HCT116 (cell line): ENCODE measurements at regions not wholly inside any gene's neighbourhood (a gene's known extent, or its start where the extent isn't known, plus 50 kb on each side); places are given as distances from the start of the nearest gene placed in this dataset.

ENCODE experiments used
- ATAC-seq: fragments of 200-7000 bp; cut with Tn5 transposase; 2 replicates; pipeline ENCODE4 v1.9.1; 2020; ENCODE audit warnings: mild to moderate bottlenecking, moderate library complexity
- BruUV-seq: library from RNA; stranded (reverse); fragments of 400-500 nt; replicated peaks from 2 replicates; lab custom pipeline; 2021; lab: Mats Ljungman, UMichigan
- CTCF ChIA-PET: fragments of 300-600 bp; sonication (Branson Sonifier 250); formaldehyde crosslinking; loops from one replicate; lab custom pipeline; 2021; ENCODE audit warnings: antibody characterized with exemption; lab: Charles Lee
- POLR2A ChIA-PET: fragments of 300-600, 350-600 bp; sonication (Branson Sonifier 250); formaldehyde crosslinking; loops from one replicate; lab custom pipeline; 2021; ENCODE audit warnings: antibody characterized with exemption; lab: Charles Lee
- RAD21 ChIA-PET, 2 experiments: fragments of 300-600 bp; sonication (Branson Sonifier 250); formaldehyde crosslinking; loops; one replicate each; lab custom pipeline; 2023; ENCODE audit warnings: low total read pairs in 2 of 2; ENCODE audit not compliant: uncharacterized antibody in 2 of 2, unreplicated experiment in 2 of 2, low non-redundant PET in 1 of 2; lab: Charles Lee
- DNase-seq: peaks from one replicate; pipeline ENCODE4 v3.0.0-alpha.2; 2010; ENCODE audit warnings: low read depth, low spot score
- H2AFZ ChIP-seq: fragments of 200-600 bp; shearing (Covaris generic), sonication (generic); 2 replicates; pipeline ENCODE4 v1.6.1; 2017; ENCODE audit warnings: low read depth, mixed run types, mixed read lengths, antibody characterized with exemption, low read length; ENCODE audit not compliant: poor library complexity, severe bottlenecking
- H3K27ac ChIP-seq: 2 replicates; pipeline ENCODE4 v1.5.1; 2012; ENCODE audit warnings: low read depth, low read length
- H3K27me3 ChIP-seq: fragments of 200-600 bp; sonication (generic); 2 replicates; pipeline ENCODE4 v1.6.1; 2016; ENCODE audit warnings: mixed run types, low read length, mixed read lengths; ENCODE audit not compliant: insufficient read depth
- H3K36me3 ChIP-seq, 2 experiments: fragments of 200-500 bp in 1 of 2; fragments of 200-600 bp in 1 of 2; sonication (Bioruptor generic) in 1 of 2; sonication (generic) in 1 of 2; 2 replicates each; pipeline versions ENCODE4 v1.5.1 to v1.6.1; 2014 to 2016; ENCODE audit warnings: low read length in 2 of 2, inconsistent platforms in 1 of 2, mixed read lengths in 1 of 2, mixed run types in 1 of 2; ENCODE audit not compliant: insufficient read depth in 2 of 2, control insufficient read depth in 1 of 2
- H3K4me1 ChIP-seq, 2 experiments: fragments of 200-600 bp in 1 of 2; sonication (generic) in 1 of 2; 2 replicates each; pipeline versions ENCODE4 v1.5.1 to v1.6.1; 2012 to 2017; ENCODE audit warnings: low read length in 2 of 2, inconsistent platforms in 1 of 2, mild to moderate bottlenecking in 1 of 2, mixed read lengths in 1 of 2, mixed run types in 1 of 2, moderate library complexity in 1 of 2; ENCODE audit not compliant: insufficient read depth in 2 of 2, control insufficient read depth in 1 of 2
- H3K4me2 ChIP-seq: fragments of 200-600 bp; sonication (generic); 2 replicates; pipeline ENCODE4 v1.6.1; 2017; ENCODE audit warnings: mixed run types, low read length, mixed read lengths
- H3K4me3 ChIP-seq, 2 experiments: fragments of 200-600 bp in 1 of 2; sonication (generic) in 1 of 2; replicated peaks in 1 of 2; 2 replicates each; pipeline ENCODE4 v1.5.1; 2011 to 2016; ENCODE audit warnings: low read length in 2 of 2, control low read depth in 1 of 2, low read depth in 1 of 2, mild to moderate bottlenecking in 1 of 2, mixed read lengths in 1 of 2, mixed run types in 1 of 2
- H3K79me2 ChIP-seq: fragments of 200-600 bp; sonication (generic); 2 replicates; pipeline ENCODE4 v1.6.1; 2017; ENCODE audit warnings: mild to moderate bottlenecking, mixed run types, low read length, moderate library complexity, mixed read lengths; ENCODE audit not compliant: insufficient read depth
- H3K9ac ChIP-seq: fragments of 200-600 bp; sonication (generic); 2 replicates; pipeline ENCODE4 v1.6.1; 2016; ENCODE audit warnings: low read length, mixed read lengths
- H3K9me2 ChIP-seq: fragments of 200-600 bp; sonication (generic), shearing (Covaris generic); 2 replicates; pipeline ENCODE4 v1.6.1; 2017; ENCODE audit warnings: mixed run types, mild to moderate bottlenecking, moderate library complexity; ENCODE audit not compliant: insufficient read depth
- H3K9me3 ChIP-seq, 2 experiments: fragments of 200-500 bp in 1 of 2; fragments of 200-600 bp in 1 of 2; sonication (Bioruptor generic) in 1 of 2; sonication (generic) in 1 of 2; 2 replicates each; pipeline ENCODE4 v1.6.1; 2014 to 2017; ENCODE audit warnings: low read length in 2 of 2, mixed read lengths in 2 of 2, inconsistent platforms in 1 of 2, low read depth in 1 of 2, mild to moderate bottlenecking in 1 of 2, mixed run types in 1 of 2, moderate library complexity in 1 of 2; ENCODE audit not compliant: control insufficient read depth in 1 of 2, insufficient read depth in 1 of 2
- H4K20me1 ChIP-seq: fragments of 200-600 bp; sonication (generic), shearing (Covaris generic); 2 replicates; pipeline ENCODE4 v1.6.1; 2017; ENCODE audit warnings: mixed run types, mild to moderate bottlenecking, moderate library complexity; ENCODE audit not compliant: insufficient read depth
- CEBPB ChIP-seq: IDR thresholded peaks from 2 replicates; pipeline ENCODE4 v1.6.1; 2012; ENCODE audit warnings: low read depth
- EGR1 ChIP-seq: IDR thresholded peaks from 2 replicates; pipeline ENCODE4 v1.6.1; 2012; ENCODE audit warnings: low read depth
- ELF1 ChIP-seq: IDR thresholded peaks from 2 replicates; pipeline ENCODE4 v1.6.1; 2012; ENCODE audit warnings: low read depth, borderline replicate concordance
- EZH2phosphoT487 ChIP-seq: fragments of 200-600 bp; IDR thresholded peaks from 2 replicates; pipeline ENCODE4 v1.6.1; 2018; ENCODE audit warnings: antibody characterized with exemption, borderline replicate concordance
- FOSL1 ChIP-seq: IDR thresholded peaks from 2 replicates; pipeline ENCODE4 v1.6.1; 2012; ENCODE audit warnings: low read depth
- JUND ChIP-seq: IDR thresholded peaks from 2 replicates; pipeline ENCODE4 v1.6.1; 2012
- MAX ChIP-seq: IDR thresholded peaks from 2 replicates; pipeline ENCODE4 v1.6.1; 2012
- POLR2A ChIP-seq: IDR thresholded peaks from 2 replicates; pipeline ENCODE4 v1.7.0; 2011; ENCODE audit warnings: borderline replicate concordance; ENCODE audit not compliant: insufficient read depth, insufficient read length; ENCODE audit errors: extremely low read depth
- POLR2AphosphoS5 ChIP-seq: IDR thresholded peaks from 2 replicates; pipeline ENCODE4 v1.6.1; 2011; ENCODE audit warnings: mild to moderate bottlenecking, low read depth, low read length, moderate library complexity
- RAD21 ChIP-seq: IDR thresholded peaks from 2 replicates; pipeline ENCODE4 v1.6.1; 2012; ENCODE audit warnings: low read depth, mild to moderate bottlenecking
- SIN3A ChIP-seq: IDR thresholded peaks from 2 replicates; pipeline ENCODE4 v1.6.1; 2012; ENCODE audit warnings: low read depth
- SP1 ChIP-seq: IDR thresholded peaks from 2 replicates; pipeline ENCODE4 v1.6.1; 2012; ENCODE audit warnings: low read depth
- TCF7L2 ChIP-seq: IDR thresholded peaks from 2 replicates; pipeline ENCODE4 v1.7.0; 2011; ENCODE audit warnings: borderline replicate concordance, inconsistent platforms; ENCODE audit not compliant: insufficient read depth, insufficient read length; ENCODE audit errors: extremely low read depth
- ZBTB33 ChIP-seq: IDR thresholded peaks from 2 replicates; pipeline ENCODE4 v1.6.1; 2011; ENCODE audit warnings: mild to moderate bottlenecking, low read length, moderate library complexity; ENCODE audit not compliant: insufficient replicate concordance; ENCODE audit errors: extremely low read depth
- ZFX ChIP-seq: fragments of 450-650 bp; IDR thresholded peaks from 2 replicates; pipeline ENCODE4 v1.6.1; 2017
- intact Hi-C: fragments of 100-400 bp; cut with micrococcal nuclease; formaldehyde crosslinking; loops from 2 replicates; pipeline ENCODE4 v1.10.0; 2022
- TF ChIP-seq, protein P1 (sequence below), 3 experiments: fragments of 200-600 bp in 1 of 3; sonication (generic) in 1 of 3; IDR thresholded peaks in 2 of 3; conservative IDR thresholded peaks in 1 of 3; 2 replicates each; pipeline ENCODE4 v1.5.1; 2012 to 2017; ENCODE audit warnings: low read depth in 2 of 3, low read length in 2 of 3, antibody characterized with exemption in 1 of 3, borderline replicate concordance in 1 of 3, control low read depth in 1 of 3, mild to moderate bottlenecking in 1 of 3, mixed read lengths in 1 of 3, mixed run types in 1 of 3, moderate library complexity in 1 of 3; ENCODE audit not compliant: insufficient read depth in 1 of 3

DNA sequence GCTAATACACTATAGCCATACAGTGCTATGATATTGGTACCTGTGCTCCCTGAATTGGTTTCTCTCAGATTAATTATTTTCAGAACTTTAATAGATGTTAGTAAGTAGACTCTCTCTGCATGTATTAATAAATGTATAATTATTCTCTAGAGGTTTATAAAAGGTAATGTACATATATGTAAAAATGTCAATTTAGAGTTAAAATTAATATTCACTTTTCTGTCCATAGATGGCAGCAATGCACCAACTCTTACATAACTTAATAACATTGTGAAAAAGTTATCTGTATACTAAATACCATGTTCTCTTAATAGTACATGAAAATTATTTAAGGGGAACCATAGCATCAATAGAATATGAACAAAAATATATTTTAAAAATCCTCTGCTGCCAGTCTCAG lies 515.0 kb upstream of the KLHL1 start (continued):
- TF ChIP-seq SP1 (no peak), SIN3A (no peak), POLR2A (no peak), CEBPB (no peak)

DNA sequence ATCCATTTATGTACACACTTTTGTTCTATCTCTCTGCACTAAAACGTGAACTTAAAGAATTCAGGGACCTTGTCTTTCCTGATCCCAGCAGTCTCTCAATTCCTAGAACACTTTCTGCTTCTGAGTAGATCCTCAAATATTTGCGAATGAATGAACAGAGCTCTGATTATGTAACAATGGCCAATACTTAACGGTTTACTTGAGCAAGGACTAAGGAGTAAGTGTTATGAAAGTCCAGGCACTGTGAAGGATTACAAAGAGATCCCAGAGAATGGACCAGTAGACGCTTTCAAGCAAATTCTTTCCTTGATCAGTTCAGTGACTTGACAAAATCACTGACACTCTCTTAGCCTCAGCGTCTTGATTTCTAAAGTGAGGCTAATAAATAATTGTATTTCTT lies 514.5 kb upstream of the KLHL1 start:
- Histone ChIP-seq H3K9ac (no peak overlapping the region), H4K20me1 (no peaks in the 10 kb centered on the region), H3K27ac (no peak overlapping the region), H3K79me2 (no peaks in the 10 kb centered on the region), H3K4me3 (no peak overlapping the region), H3K27me3 (no peaks in the 10 kb centered on the region), H3K9me3 (no peaks in the 10 kb centered on the region), H3K36me3 (no peaks in the 10 kb centered on the region), H3K4me1 (no peaks in the 10 kb centered on the region), H2AFZ (no peak overlapping the region), H3K4me2 (no peak overlapping the region), H3K9me2 (no peaks in the 10 kb centered on the region)
- TF ChIP-seq JUND: no peak
- no peak for TF ChIP-seq EZH2phosphoT487
- no peak for TF ChIP-seq SP1
- TF ChIP-seq MAX: no peak
- intact Hi-C loops: loop anchor here (10.0 kb wide), 2 partner anchors 342 to 602 kb away; no protein-coding TSS in a partner anchor
- DNase-seq (no peak), ATAC-seq (no peak)
- RAD21 ChIA-PET: no interaction called here
- no TSS peak for BruUV-seq
- CTCF ChIA-PET: no interaction called here
- POLR2A ChIA-PET: no interaction called here

DNA sequence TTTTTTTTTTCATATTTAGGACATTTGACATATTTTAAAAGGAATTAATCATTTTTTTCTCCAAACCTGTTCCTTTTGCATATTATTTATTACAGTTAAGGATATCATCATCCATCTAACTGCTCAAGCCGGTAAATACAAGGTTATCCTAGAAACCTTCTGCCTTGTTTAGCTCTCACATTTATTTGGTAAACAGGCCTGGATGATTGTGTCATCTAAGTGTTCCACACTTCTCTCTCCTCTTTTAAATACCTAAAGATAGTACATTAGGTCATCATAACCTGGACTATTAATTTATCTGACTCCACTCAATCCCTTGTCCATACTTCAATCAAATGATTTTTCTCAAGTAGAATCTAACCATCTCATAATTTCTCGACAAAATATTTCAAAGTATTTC lies 511.7 kb upstream of the KLHL1 start:
- H3K4me1 ChIP-seq: no peaks in the 10 kb centered on the region
- H3K27me3 ChIP-seq: no peaks in the 10 kb centered on the region
- RAD21 ChIA-PET: no interaction called here
- no peaks in the 10 kb centered on the region for H3K9me3 ChIP-seq
- BruUV-seq: no TSS peak
- H3K9ac ChIP-seq: no peak overlapping the region
- no peaks in the 10 kb centered on the region for H3K36me3 ChIP-seq
- CTCF ChIA-PET: no interaction called here
- no peak overlapping the region for H3K4me2 ChIP-seq
- no peaks in the 10 kb centered on the region for H4K20me1 ChIP-seq
- ATAC-seq (no peak), DNase-seq (no peak)
- H2AFZ ChIP-seq: no peak overlapping the region
- H3K9me2 ChIP-seq: no peaks in the 10 kb centered on the region
- H3K27ac ChIP-seq: no peak overlapping the region
- no peak overlapping the region for H3K4me3 ChIP-seq
- intact Hi-C loops: loop anchor here (10.0 kb wide), 2 partner anchors 345 to 605 kb away; no protein-coding TSS in a partner anchor
- H3K79me2 ChIP-seq: no peaks in the 10 kb centered on the region
- POLR2A ChIA-PET: no interaction called here
- no peak for TF ChIP-seq FOSL1
- no peak for TF ChIP-seq CEBPB
- TF ChIP-seq ZBTB33: no peak
- TF ChIP-seq SIN3A: no peak
- TF ChIP-seq, protein P1, sequence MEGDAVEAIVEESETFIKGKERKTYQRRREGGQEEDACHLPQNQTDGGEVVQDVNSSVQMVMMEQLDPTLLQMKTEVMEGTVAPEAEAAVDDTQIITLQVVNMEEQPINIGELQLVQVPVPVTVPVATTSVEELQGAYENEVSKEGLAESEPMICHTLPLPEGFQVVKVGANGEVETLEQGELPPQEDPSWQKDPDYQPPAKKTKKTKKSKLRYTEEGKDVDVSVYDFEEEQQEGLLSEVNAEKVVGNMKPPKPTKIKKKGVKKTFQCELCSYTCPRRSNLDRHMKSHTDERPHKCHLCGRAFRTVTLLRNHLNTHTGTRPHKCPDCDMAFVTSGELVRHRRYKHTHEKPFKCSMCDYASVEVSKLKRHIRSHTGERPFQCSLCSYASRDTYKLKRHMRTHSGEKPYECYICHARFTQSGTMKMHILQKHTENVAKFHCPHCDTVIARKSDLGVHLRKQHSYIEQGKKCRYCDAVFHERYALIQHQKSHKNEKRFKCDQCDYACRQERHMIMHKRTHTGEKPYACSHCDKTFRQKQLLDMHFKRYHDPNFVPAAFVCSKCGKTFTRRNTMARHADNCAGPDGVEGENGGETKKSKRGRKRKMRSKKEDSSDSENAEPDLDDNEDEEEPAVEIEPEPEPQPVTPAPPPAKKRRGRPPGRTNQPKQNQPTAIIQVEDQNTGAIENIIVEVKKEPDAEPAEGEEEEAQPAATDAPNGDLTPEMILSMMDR (IDR thresholded peaks at IDR 0.05 in 2 of 3, conservative IDR thresholded peaks at IDR 0.05 in 1 of 3; ENCODE audit: borderline replicate concordance in 1 of 3, insufficient read depth in 1 of 3, low read depth in 2 of 3, low read length in 2 of 3): no peak
- no peak for TF ChIP-seq TCF7L2
- no peak for TF ChIP-seq JUND
- TF ChIP-seq RAD21: no peak
- TF ChIP-seq ELF1: no peak
- no peak for TF ChIP-seq POLR2AphosphoS5
- TF ChIP-seq EGR1: no peak
- TF ChIP-seq ZFX: no peak
